Neural cell (in vitro differentiated cells): ENCODE measurements at regions not wholly inside any gene's neighbourhood (a gene's known extent, or its start where the extent isn't known, plus 50 kb on each side); places are given as distances from the start of the nearest gene placed in this dataset.

ENCODE experiments used
- H2AFZ ChIP-seq: fragments of 200-600, 300-800 bp; sonication (generic), shearing (Covaris generic); 2 replicates; pipeline ENCODE4 v1.6.0; 2014; ENCODE audit warnings: low read depth, mild to moderate bottlenecking, antibody characterized with exemption, low read length, moderate library complexity
- H3F3A ChIP-seq: fragments of 200-600 bp; shearing (Covaris generic); 2 replicates; pipeline ENCODE4 v1.6.1; 2016; ENCODE audit warnings: mild to moderate bottlenecking, moderate library complexity, mixed read lengths, antibody characterized with exemption, low read length; ENCODE audit not compliant: insufficient read depth, poor library complexity, severe bottlenecking
- H3K27ac ChIP-seq: fragments of 200-600, 300-800 bp; sonication (generic), shearing (Covaris generic); 2 replicates; pipeline ENCODE4 v1.5.1; 2014; ENCODE audit warnings: mild to moderate bottlenecking, low read length, moderate library complexity
- H3K27me3 ChIP-seq: fragments of 300-800, 200-600 bp; sonication (generic), shearing (Covaris generic); 2 replicates; pipeline ENCODE4 v1.6.0; 2014; ENCODE audit warnings: mild to moderate bottlenecking, low read depth, low read length, moderate library complexity; ENCODE audit not compliant: insufficient read depth
- H3K36me3 ChIP-seq: fragments of 300-800, 200-600 bp; sonication (generic), shearing (Covaris generic); 2 replicates; pipeline ENCODE4 v1.5.1; 2014; ENCODE audit warnings: mild to moderate bottlenecking, antibody characterized with exemption, low read length, moderate library complexity; ENCODE audit not compliant: insufficient read depth
- H3K4me2 ChIP-seq: fragments of 300-800, 200-600 bp; sonication (generic), shearing (Covaris generic); 2 replicates; pipeline ENCODE4 v1.6.0; 2014; ENCODE audit warnings: mild to moderate bottlenecking, low read length
- H3K4me3 ChIP-seq: fragments of 300-800, 200-600 bp; sonication (generic), shearing (Covaris generic); 2 replicates; pipeline ENCODE4 v1.5.1; 2014; ENCODE audit warnings: mild to moderate bottlenecking, low read length, moderate library complexity
- H3K79me2 ChIP-seq: fragments of 200-600 bp; shearing (Covaris generic); replicated peaks from 2 replicates; pipeline ENCODE4 v1.6.0; 2014; ENCODE audit warnings: mild to moderate bottlenecking, low read length, moderate library complexity; ENCODE audit not compliant: insufficient read depth
- H3K9ac ChIP-seq: fragments of 300-800, 200-600 bp; sonication (generic), shearing (Covaris generic); 2 replicates; pipeline ENCODE4 v1.6.1; 2016; ENCODE audit warnings: mild to moderate bottlenecking, low read length, mixed read lengths
- H3K9me2 ChIP-seq: fragments of 200-600 bp; shearing (Covaris generic); 2 replicates; pipeline ENCODE4 v1.6.1; 2016; ENCODE audit warnings: mild to moderate bottlenecking, low read length, mixed read lengths; ENCODE audit not compliant: insufficient read depth
- H3K9me3 ChIP-seq: fragments of 200-600, 300-800 bp; sonication (generic), shearing (Covaris generic); 2 replicates; pipeline ENCODE4 v1.6.1; 2016; ENCODE audit warnings: mild to moderate bottlenecking, mixed run types, low read length, moderate library complexity, mixed read lengths
- H4K20me1 ChIP-seq: fragments of 200-600 bp; shearing (Covaris generic); 2 replicates; pipeline ENCODE4 v1.6.1; 2016; ENCODE audit warnings: mild to moderate bottlenecking, mixed run types; ENCODE audit not compliant: insufficient read depth
- CTCF ChIP-seq: fragments of 450-650 bp; IDR thresholded peaks from 2 replicates; pipeline ENCODE4 v1.5.1; 2014; ENCODE audit warnings: antibody characterized with exemption, mild to moderate bottlenecking, moderate library complexity; ENCODE audit not compliant: poor library complexity, severe bottlenecking
- EP300 ChIP-seq: fragments of 450-650 bp; conservative IDR thresholded peaks from 2 replicates; pipeline ENCODE4 v1.6.1; 2014; ENCODE audit warnings: antibody characterized with exemption, mild to moderate bottlenecking, moderate library complexity; ENCODE audit not compliant: poor library complexity, severe bottlenecking
- EZH2 ChIP-seq: fragments of 200-600, 300-800 bp; shearing (Covaris generic), sonication (generic); IDR thresholded peaks from 2 replicates; pipeline ENCODE4 v1.6.1; 2014; ENCODE audit warnings: antibody characterized with exemption, low read length, borderline replicate concordance, mild to moderate bottlenecking; ENCODE audit not compliant: insufficient read depth, poor library complexity, severe bottlenecking
- MXI1 ChIP-seq: fragments of 450-650 bp; conservative IDR thresholded peaks from 2 replicates; pipeline ENCODE4 v1.6.1; 2014; ENCODE audit warnings: antibody characterized with exemption, mild to moderate bottlenecking; ENCODE audit not compliant: poor library complexity, severe bottlenecking
- POLR2AphosphoS5 ChIP-seq: IDR thresholded peaks from 2 replicates; pipeline ENCODE4 v1.6.1; 2012
- RAD21 ChIP-seq: fragments of 450-650 bp; conservative IDR thresholded peaks from 2 replicates; pipeline ENCODE4 v1.6.1; 2014; ENCODE audit warnings: antibody characterized with exemption, mild to moderate bottlenecking, moderate library complexity
- REST ChIP-seq: IDR thresholded peaks from 2 replicates; pipeline ENCODE4 v1.6.1; 2012; ENCODE audit warnings: borderline replicate concordance
- SMC3 ChIP-seq: fragments of 450-650 bp; conservative IDR thresholded peaks from 2 replicates; pipeline ENCODE4 v1.6.1; 2014; ENCODE audit warnings: antibody characterized with exemption, mild to moderate bottlenecking, moderate library complexity; ENCODE audit not compliant: poor library complexity
- TAF1 ChIP-seq: IDR thresholded peaks from 2 replicates; pipeline ENCODE4 v1.6.1; 2012; ENCODE audit warnings: low read depth

DNA sequence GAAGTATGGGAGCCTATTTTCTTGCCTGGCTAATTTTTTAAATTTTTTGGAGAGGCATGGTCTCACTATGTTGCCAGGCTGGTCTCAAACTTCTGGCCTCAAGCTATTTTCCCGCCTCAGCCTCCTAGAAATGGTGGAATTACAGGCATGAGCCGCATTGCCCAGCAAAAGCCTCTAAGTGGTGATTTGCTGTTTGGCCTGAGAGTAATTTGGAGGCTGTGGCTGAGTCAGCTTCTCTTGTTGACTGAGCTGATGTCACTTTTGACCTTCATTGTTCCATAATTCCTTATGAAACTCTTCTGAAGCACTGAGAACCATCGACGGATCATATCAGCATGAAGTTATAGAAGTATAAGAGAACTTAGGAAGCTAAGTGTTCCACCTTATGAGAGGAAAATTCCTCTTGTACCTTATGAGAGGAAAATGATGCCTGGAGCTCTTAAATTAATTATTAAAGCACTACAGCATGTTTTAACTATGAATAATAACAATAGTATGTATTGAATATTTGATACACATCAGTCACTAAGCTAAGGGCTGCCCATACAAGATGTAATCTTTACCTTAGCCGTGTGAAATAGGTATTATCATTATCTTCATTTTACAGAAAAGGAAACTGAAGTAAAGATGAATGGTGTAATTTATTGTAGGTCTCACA is 220.8 kb upstream of the MON1B start:
- Histone ChIP-seq H3K9ac (no peak overlapping the region), H3K36me3 (no peaks in the 10 kb centered on the region), H3K9me2 (no peaks in the 10 kb centered on the region), H4K20me1 (no peaks in the 10 kb centered on the region), H3K27ac (no peak overlapping the region), H3K4me3 (no peak overlapping the region), H3K4me2 (no peak overlapping the region), H3K27me3 (no peaks in the 10 kb centered on the region), H3K9me3 (no peaks in the 10 kb centered on the region), H3K79me2 (no peaks in the 10 kb centered on the region), H2AFZ (no peak overlapping the region), H3F3A (no peaks in the 10 kb centered on the region)
- TF ChIP-seq SMC3 (no peak), REST (no peak), CTCF (no peak), RAD21 (no peak), POLR2AphosphoS5 (no peak), EP300 (no peak), MXI1 (no peak), TAF1 (no peak), EZH2 (no peak)

DNA sequence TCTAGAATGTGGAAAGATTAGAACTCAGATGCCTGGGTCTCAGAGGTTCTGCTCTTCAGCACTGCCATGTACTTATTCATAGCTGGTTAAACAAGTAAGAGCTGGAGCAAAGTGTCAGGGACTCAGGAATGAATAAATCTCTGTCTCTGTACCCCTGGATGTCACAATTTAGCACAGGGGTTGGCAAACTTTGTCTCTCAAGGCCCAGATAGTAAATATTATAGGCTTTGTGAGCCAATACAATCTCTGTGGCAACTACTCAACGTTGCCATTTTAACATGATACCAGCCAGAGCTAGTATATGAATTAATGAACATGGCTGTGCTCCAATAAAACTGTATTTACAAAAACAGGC is 220.3 kb upstream of the MON1B start:
- Histone ChIP-seq H3K36me3 (no peaks in the 10 kb centered on the region), H3K4me2 (no peak overlapping the region), H3K4me3 (no peak overlapping the region), H3K79me2 (no peaks in the 10 kb centered on the region), H4K20me1 (no peaks in the 10 kb centered on the region), H3K9ac (no peak overlapping the region), H2AFZ (no peak overlapping the region), H3K9me3 (no peaks in the 10 kb centered on the region), H3K9me2 (no peaks in the 10 kb centered on the region), H3F3A (no peaks in the 10 kb centered on the region), H3K27me3 (no peaks in the 10 kb centered on the region), H3K27ac (no peak overlapping the region)
- TF ChIP-seq SMC3 (no peak), MXI1 (no peak), EP300 (no peak), POLR2AphosphoS5 (no peak), CTCF (no peak)
